Stimulated activated CD8-positive, alpha-beta memory T cell treated with anti-CD3 and anti-CD28 coated beads, Interleukin-2, amount 100 ng/mL, for 48 hours (primary cell): ENCODE measurements at regions not wholly inside any gene's neighbourhood (a gene's known extent, or its start where the extent isn't known, plus 50 kb on each side); places are given as distances from the start of the nearest gene placed in this dataset.
"Not testable (repeated sequence)": the region's sequence is repeated elsewhere in the genome, so short reads cannot be mapped to it uniquely, and the experiment has no call there.

Experiments used
- DNase-seq, 2 donors: peaks; one replicate each; pipeline ENCODE4 v3.0.0-alpha.2; 2020; ENCODE audit warnings: low read depth in 2 of 2

- DNase-seq: no peak
Measured at GRCh38 chr5:101653996-101654395, 642.1 kb downstream of the SLCO4C1 start.

- DNase-seq: no peak
Measured at GRCh38 chr5:101647861-101648260, 648.2 kb downstream of the SLCO4C1 start.

GRCh38 chr5:101643794-101644193 is 652.3 kb downstream of the SLCO4C1 start:
- DNase-seq: no peak

- no peak for DNase-seq
Measured at GRCh38 chr5:101637599-101637998, 658.5 kb downstream of the SLCO4C1 start.

GRCh38 chr5:101627770-101628169 is 668.3 kb downstream of the SLCO4C1 start:
- DNase-seq: not testable (repeated sequence)

- DNase-seq: no peak
Measured at GRCh38 chr5:101626572-101626971, 669.5 kb downstream of the SLCO4C1 start.

- DNase-seq: no peak
Measured at GRCh38 chr5:101611039-101611438, 685.0 kb downstream of the SLCO4C1 start.

- no peak for DNase-seq
Measured at GRCh38 chr5:101608322-101608721, 687.8 kb downstream of the SLCO4C1 start.

- no peak for DNase-seq
Measured at GRCh38 chr5:101605700-101606099, 690.4 kb downstream of the SLCO4C1 start.

GRCh38 chr5:101600614-101601013 is 695.5 kb downstream of the SLCO4C1 start:
- no peak for DNase-seq

- DNase-seq: no peak
Measured at GRCh38 chr5:101590384-101590783, 687.3 kb upstream of the ST8SIA4 start.

GRCh38 chr5:101585366-101585765 is 682.3 kb upstream of the ST8SIA4 start:
- no peak for DNase-seq

GRCh38 chr5:101580591-101580990 is 677.5 kb upstream of the ST8SIA4 start:
- DNase-seq: no peak

- DNase-seq: no peak
Measured at GRCh38 chr5:101574017-101574416, 670.9 kb upstream of the ST8SIA4 start.

- no peak for DNase-seq
Measured at GRCh38 chr5:101561018-101561417, 657.9 kb upstream of the ST8SIA4 start.

- no peak for DNase-seq
Measured at GRCh38 chr5:101543780-101544179, 640.7 kb upstream of the ST8SIA4 start.

GRCh38 chr5:101539315-101539714 is 636.2 kb upstream of the ST8SIA4 start:
- DNase-seq: no peak

- DNase-seq: no peak
Measured at GRCh38 chr5:101535626-101536025, 632.5 kb upstream of the ST8SIA4 start.

- no peak for DNase-seq
Measured at GRCh38 chr5:101534491-101535110, 631.5 kb upstream of the ST8SIA4 start.

GRCh38 chr5:101532430-101532829 is 629.3 kb upstream of the ST8SIA4 start:
- no peak for DNase-seq

GRCh38 chr5:101531026-101531425 is 627.9 kb upstream of the ST8SIA4 start:
- no peak for DNase-seq

GRCh38 chr5:101529094-101529493 is 626.0 kb upstream of the ST8SIA4 start:
- DNase-seq: not testable (repeated sequence)

GRCh38 chr5:101520417-101520816 is 617.3 kb upstream of the ST8SIA4 start:
- no peak for DNase-seq

- no peak for DNase-seq
Measured at GRCh38 chr5:101517795-101518194, 614.7 kb upstream of the ST8SIA4 start.
